DOHH2 (cell line): ENCODE measurements at regions not wholly inside any gene's neighbourhood (a gene's known extent, or its start where the extent isn't known, plus 50 kb on each side); places are given as distances from the start of the nearest gene placed in this dataset.

Source experiments
- H3F3A ChIP-seq: fragments of 200-600 bp; sonication (generic), shearing (Covaris generic); 2 replicates; pipeline ENCODE4 v1.6.0; 2016; ENCODE audit warnings: antibody characterized with exemption, mild to moderate bottlenecking; ENCODE audit not compliant: control insufficient read depth, insufficient read depth
- H3K27ac ChIP-seq: fragments of 200-600 bp; sonication (generic); 2 replicates; pipeline ENCODE4 v1.5.1; 2014; ENCODE audit warnings: low read depth, mild to moderate bottlenecking, low read length, moderate library complexity
- H3K27me3 ChIP-seq: fragments of 200-600 bp; sonication (generic); 2 replicates; pipeline ENCODE4 v1.6.1; 2014; ENCODE audit warnings: mild to moderate bottlenecking, low read length, mixed read lengths; ENCODE audit not compliant: control insufficient read depth
- H3K36me3 ChIP-seq: fragments of 200-600 bp; sonication (generic); 2 replicates; pipeline ENCODE4 v1.6.1; 2014; ENCODE audit warnings: mild to moderate bottlenecking, low read length, moderate library complexity, mixed read lengths; ENCODE audit not compliant: control insufficient read depth
- H3K4me1 ChIP-seq: fragments of 200-600 bp; sonication (generic); 2 replicates; pipeline ENCODE4 v1.6.1; 2014; ENCODE audit warnings: mild to moderate bottlenecking, low read length, mixed read lengths; ENCODE audit not compliant: control insufficient read depth
- H3K4me2 ChIP-seq: fragments of 200-600 bp; sonication (generic); 2 replicates; pipeline ENCODE4 v1.6.0; 2014; ENCODE audit warnings: mild to moderate bottlenecking, low read length, moderate library complexity
- H3K4me3 ChIP-seq: fragments of 200-600 bp; sonication (generic); 2 replicates; pipeline ENCODE4 v1.5.1; 2014; ENCODE audit warnings: mild to moderate bottlenecking, low read length, mixed read lengths
- H3K79me2 ChIP-seq: fragments of 200-600 bp; sonication (generic); 2 replicates; pipeline ENCODE4 v1.6.1; 2014; ENCODE audit warnings: mild to moderate bottlenecking, low read length, mixed read lengths; ENCODE audit not compliant: control insufficient read depth
- H3K9me2 ChIP-seq: fragments of 200-600 bp; sonication (generic); replicated peaks from 2 replicates; pipeline ENCODE4 v1.6.1; 2014; ENCODE audit warnings: mild to moderate bottlenecking, low read length, mixed read lengths; ENCODE audit not compliant: control insufficient read depth
- H3K9me3 ChIP-seq: fragments of 200-600 bp; sonication (generic); 2 replicates; pipeline ENCODE4 v1.6.1; 2014; ENCODE audit warnings: antibody characterized with exemption, low read length, mixed read lengths; ENCODE audit not compliant: control insufficient read depth, insufficient read depth
- H4K20me1 ChIP-seq: fragments of 200-600 bp; sonication (generic); 2 replicates; pipeline ENCODE4 v1.6.0; 2014; ENCODE audit warnings: low read depth, mild to moderate bottlenecking, antibody characterized with exemption, low read length, moderate library complexity; ENCODE audit not compliant: control insufficient read depth, insufficient read depth
- EZH2phosphoT487 ChIP-seq: fragments of 200-600 bp; sonication (generic); IDR thresholded peaks from 2 replicates; pipeline ENCODE4 v1.6.1; 2017; ENCODE audit warnings: borderline replicate concordance, mild to moderate bottlenecking, antibody characterized with exemption, low read length, moderate library complexity, mixed read lengths
- TF ChIP-seq, protein P1 (sequence below): fragments of 200-600 bp; sonication (generic); IDR thresholded peaks from one replicate; pipeline ENCODE4 v1.5.1; 2014; ENCODE audit warnings: antibody characterized with exemption, mild to moderate bottlenecking, low read depth, low read length; ENCODE audit not compliant: poor library complexity, severe bottlenecking

DNA sequence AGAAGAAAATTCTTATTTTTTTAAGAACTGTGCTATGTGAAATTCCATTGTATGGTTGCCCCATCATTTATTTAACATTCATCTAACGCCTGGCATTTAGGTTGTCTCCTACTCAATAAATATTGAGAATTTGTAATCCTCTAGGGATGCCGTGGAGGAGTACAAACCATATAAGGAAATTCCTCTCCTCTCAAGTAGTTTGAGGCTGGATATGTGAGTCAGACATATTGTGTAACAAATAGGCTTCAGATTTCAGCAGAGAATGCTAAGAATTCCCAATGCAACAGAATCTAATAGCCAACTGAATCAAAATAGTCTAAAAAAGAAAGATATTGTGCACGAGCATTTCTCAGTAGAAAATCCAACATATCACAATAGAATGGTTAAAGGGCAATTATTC is 174.7 kb downstream of the OTOR start:
- no peaks in the 10 kb centered on the region for H3K27me3 ChIP-seq
- no peak for TF ChIP-seq EZH2phosphoT487
- TF ChIP-seq, protein P1, sequence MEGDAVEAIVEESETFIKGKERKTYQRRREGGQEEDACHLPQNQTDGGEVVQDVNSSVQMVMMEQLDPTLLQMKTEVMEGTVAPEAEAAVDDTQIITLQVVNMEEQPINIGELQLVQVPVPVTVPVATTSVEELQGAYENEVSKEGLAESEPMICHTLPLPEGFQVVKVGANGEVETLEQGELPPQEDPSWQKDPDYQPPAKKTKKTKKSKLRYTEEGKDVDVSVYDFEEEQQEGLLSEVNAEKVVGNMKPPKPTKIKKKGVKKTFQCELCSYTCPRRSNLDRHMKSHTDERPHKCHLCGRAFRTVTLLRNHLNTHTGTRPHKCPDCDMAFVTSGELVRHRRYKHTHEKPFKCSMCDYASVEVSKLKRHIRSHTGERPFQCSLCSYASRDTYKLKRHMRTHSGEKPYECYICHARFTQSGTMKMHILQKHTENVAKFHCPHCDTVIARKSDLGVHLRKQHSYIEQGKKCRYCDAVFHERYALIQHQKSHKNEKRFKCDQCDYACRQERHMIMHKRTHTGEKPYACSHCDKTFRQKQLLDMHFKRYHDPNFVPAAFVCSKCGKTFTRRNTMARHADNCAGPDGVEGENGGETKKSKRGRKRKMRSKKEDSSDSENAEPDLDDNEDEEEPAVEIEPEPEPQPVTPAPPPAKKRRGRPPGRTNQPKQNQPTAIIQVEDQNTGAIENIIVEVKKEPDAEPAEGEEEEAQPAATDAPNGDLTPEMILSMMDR = no peak
- H3F3A ChIP-seq = no peaks in the 10 kb centered on the region
- H3K4me2 ChIP-seq = no peak overlapping the region
- no peaks in the 10 kb centered on the region for H3K36me3 ChIP-seq
- no peaks in the 10 kb centered on the region for H3K9me2 ChIP-seq
- H3K9me3 ChIP-seq = no peaks in the 10 kb centered on the region
- H3K27ac ChIP-seq = no peak overlapping the region
- no peaks in the 10 kb centered on the region for H3K4me1 ChIP-seq
- no peaks in the 10 kb centered on the region for H3K79me2 ChIP-seq
- H3K4me3 ChIP-seq = no peak overlapping the region
- no peaks in the 10 kb centered on the region for H4K20me1 ChIP-seq

DNA sequence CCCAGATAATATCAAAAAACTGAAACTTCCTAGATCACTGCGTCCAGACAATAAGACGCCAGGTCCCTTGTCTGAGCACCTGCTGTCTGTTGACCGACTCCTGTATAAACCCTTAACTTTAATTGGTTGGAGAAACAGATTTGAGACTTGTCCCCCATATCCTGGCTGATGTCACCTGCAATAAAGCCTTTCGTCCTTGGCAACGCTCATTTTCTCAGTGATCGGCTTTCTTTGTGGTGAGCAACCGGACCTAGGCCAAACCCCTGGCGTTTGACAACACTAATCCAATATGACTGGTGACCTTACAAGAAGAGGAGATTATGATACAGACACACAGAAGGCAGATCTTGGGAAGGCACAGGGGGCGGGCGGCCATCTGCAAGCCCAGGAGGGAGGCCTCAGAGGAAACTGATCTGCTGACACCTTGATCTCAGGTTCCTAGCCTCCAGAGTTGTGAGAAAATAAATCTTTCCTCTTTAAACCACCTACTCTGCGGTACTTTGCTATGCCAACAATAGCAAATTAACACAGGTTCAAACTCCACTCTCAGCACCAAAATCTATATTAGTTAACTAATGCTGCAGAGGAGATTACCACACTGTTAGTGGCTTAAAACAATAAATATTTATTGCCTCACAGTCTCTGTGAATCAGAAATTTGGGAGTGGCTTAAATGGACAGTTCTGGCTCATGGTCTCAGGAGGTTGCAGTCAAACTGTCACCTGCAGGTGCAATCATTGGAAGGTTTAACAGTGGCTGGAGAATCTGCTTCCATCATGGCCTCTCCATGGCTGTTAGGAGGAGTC is 178.7 kb downstream of the OTOR start:
- no peaks in the 10 kb centered on the region for H3K4me1 ChIP-seq

DNA sequence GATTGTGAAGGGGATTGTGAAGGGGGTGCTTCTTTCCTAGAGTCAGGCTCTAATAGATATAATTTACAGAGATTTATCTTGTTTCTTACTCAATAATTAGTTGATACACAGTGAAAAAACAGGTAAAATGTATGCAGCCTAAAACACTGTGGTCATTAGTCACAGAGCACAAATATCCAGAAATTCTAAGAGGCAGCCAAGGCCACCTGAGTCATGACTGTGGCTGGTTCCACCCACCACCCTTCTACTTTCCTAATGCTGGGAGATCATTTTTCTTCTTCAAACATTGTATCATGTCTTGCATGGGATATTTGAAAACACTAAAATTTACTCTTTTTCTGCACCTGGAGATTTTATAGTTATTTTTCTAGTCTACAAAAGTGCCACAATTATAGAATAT is 181.6 kb downstream of the OTOR start:
- Histone ChIP-seq H4K20me1 (no peaks in the 10 kb centered on the region), H3K4me1 (no peaks in the 10 kb centered on the region), H3K27ac (no peak overlapping the region), H3K36me3 (no peaks in the 10 kb centered on the region), H3F3A (no peaks in the 10 kb centered on the region), H3K27me3 (no peaks in the 10 kb centered on the region), H3K4me2 (no peak overlapping the region), H3K9me2 (no peaks in the 10 kb centered on the region), H3K4me3 (no peak overlapping the region), H3K79me2 (no peaks in the 10 kb centered on the region), H3K9me3 (no peaks in the 10 kb centered on the region)
- no peak for TF ChIP-seq EZH2phosphoT487
- TF ChIP-seq, protein P1 = no peak

More for the DNA sequence above, 178.7 kb downstream of the OTOR start:
- no peak for TF ChIP-seq EZH2phosphoT487
- TF ChIP-seq, protein P1 = no peak
- H3K79me2 ChIP-seq = no peaks in the 10 kb centered on the region
- no peaks in the 10 kb centered on the region for H3K9me3 ChIP-seq
- H4K20me1 ChIP-seq = no peaks in the 10 kb centered on the region
- H3K9me2 ChIP-seq = no peaks in the 10 kb centered on the region
- H3K36me3 ChIP-seq = no peaks in the 10 kb centered on the region
- H3K4me2 ChIP-seq = no peak overlapping the region
- no peak overlapping the region for H3K4me3 ChIP-seq
- no peak overlapping the region for H3K27ac ChIP-seq
- H3F3A ChIP-seq = no peaks in the 10 kb centered on the region
- no peaks in the 10 kb centered on the region for H3K27me3 ChIP-seq
